AG04450 (cell line): ENCODE measurements at regions not wholly inside any gene's neighbourhood (a gene's known extent, or its start where the extent isn't known, plus 50 kb on each side); places are given as distances from the start of the nearest gene placed in this dataset.

Experiments used
- CTCF ChIA-PET: fragments of 300-600, 350-600 bp; formaldehyde crosslinking; extraction: SDS; loops from one replicate; lab custom pipeline; 2022; ENCODE audit warnings: antibody characterized with exemption, inconsistent platforms; lab: Charles Lee
- POLR2A ChIA-PET: fragments of 350-600 bp; formaldehyde crosslinking; extraction: SDS; loops from one replicate; lab custom pipeline; 2021; ENCODE audit warnings: antibody characterized with exemption, inconsistent platforms; lab: Yijun Ruan, JAX
- DNase-seq: peaks from one replicate; pipeline ENCODE4 v3.0.0-alpha.2; 2011; ENCODE audit warnings: low read depth, low spot score
- H3K27ac ChIP-seq: one replicate; pipeline ENCODE4 v1.5.1; 2012; ENCODE audit warnings: low read depth, low read length, control low read depth
- H3K27me3 ChIP-seq: one replicate; pipeline ENCODE4 v1.6.0; 2012; ENCODE audit warnings: low read length; ENCODE audit not compliant: control insufficient read depth, insufficient read depth
- H3K4me3 ChIP-seq: 2 replicates; pipeline ENCODE4 v1.5.1; 2011; ENCODE audit warnings: mild to moderate bottlenecking, low read depth, low read length, control low read depth
- H3K9me3 ChIP-seq: 2 replicates; pipeline ENCODE4 v1.5.1; 2012; ENCODE audit warnings: low read length; ENCODE audit not compliant: control insufficient read depth, insufficient read depth
- CTCF ChIP-seq: IDR thresholded peaks from 2 replicates; pipeline ENCODE4 v1.5.1; 2011; ENCODE audit warnings: low read depth, low read length, control low read depth, inconsistent platforms

- ChIA-PET POLR2A (no interaction called here), CTCF (interaction anchor here (0.8 to 1.9 kb wide), 2 partner anchors 19 to 20 kb away, joined by 3 to 9 read pairs; no protein-coding TSS in a partner anchor)
- Histone ChIP-seq H3K27ac (no peak overlapping the region), H3K4me3 (no peak overlapping the region), H3K9me3 (no peaks in the 10 kb centered on the region), H3K27me3 (peaks cover 26% of the 10 kb centered on the region)
- TF ChIP-seq CTCF, result no peak
- no peak for DNase-seq
Observed at GRCh38 chr6:44636561-44637248, 249.2 kb downstream of the CDC5L start.

- ChIA-PET POLR2A (no interaction called here), CTCF (interaction anchor here (1.2 kb wide), 1 partner anchor 11 kb away, joined by 3 read pairs; no protein-coding TSS in a partner anchor)
- Histone ChIP-seq H3K27me3 (peaks cover 18% of the 10 kb centered on the region), H3K27ac (no peak overlapping the region), H3K4me3 (no peak overlapping the region), H3K9me3 (no peaks in the 10 kb centered on the region)
- TF ChIP-seq CTCF, result no peak
- no peak for DNase-seq
Observed at GRCh38 chr6:44641344-44642031, 254.0 kb downstream of the CDC5L start.

- ChIA-PET CTCF (interaction anchor here (0.8 to 1.2 kb wide), 2 partner anchors 12 kb away, joined by 3 to 5 read pairs; no protein-coding TSS in a partner anchor), POLR2A (no interaction called here)
- no peak for TF ChIP-seq CTCF
Observed at GRCh38 chr6:44642349-44642748, 254.8 kb downstream of the CDC5L start.

GRCh38 chr6:44642870-44643522 is 255.5 kb downstream of the CDC5L start:
- no peak for TF ChIP-seq CTCF
- CTCF ChIA-PET, result interaction anchor here (0.8 to 1.1 kb wide), 3 partner anchors 13 to 48 kb away, joined by 3 to 5 read pairs (median 3); no protein-coding TSS in a partner anchor

More at GRCh38 chr6:44642349-44642748, 254.8 kb downstream of the CDC5L start:
- no peak overlapping the region for H3K4me3 ChIP-seq
- peaks cover 9% of the 10 kb centered on the region for H3K27me3 ChIP-seq
- H3K9me3 ChIP-seq, result no peaks in the 10 kb centered on the region
- DNase-seq, result no peak
- H3K27ac ChIP-seq, result no peak overlapping the region

More at GRCh38 chr6:44642870-44643522, 255.5 kb downstream of the CDC5L start:
- H3K4me3 ChIP-seq, result no peak overlapping the region
- no peak for DNase-seq
- no peaks in the 10 kb centered on the region for H3K9me3 ChIP-seq
- POLR2A ChIA-PET, result no interaction called here
- peaks cover 7% of the 10 kb centered on the region for H3K27me3 ChIP-seq
- H3K27ac ChIP-seq, result no peak overlapping the region
